IPS-NIHi11 (cell line): ENCODE measurements at regions not wholly inside any gene's neighbourhood (a gene's known extent, or its start where the extent isn't known, plus 50 kb on each side); places are given as distances from the start of the nearest gene placed in this dataset.

Experiments used
- DNase-seq: peaks from one replicate; pipeline ENCODE4 v3.0.0; 2012; ENCODE audit warnings: mixed read lengths, low spot score

DNA sequence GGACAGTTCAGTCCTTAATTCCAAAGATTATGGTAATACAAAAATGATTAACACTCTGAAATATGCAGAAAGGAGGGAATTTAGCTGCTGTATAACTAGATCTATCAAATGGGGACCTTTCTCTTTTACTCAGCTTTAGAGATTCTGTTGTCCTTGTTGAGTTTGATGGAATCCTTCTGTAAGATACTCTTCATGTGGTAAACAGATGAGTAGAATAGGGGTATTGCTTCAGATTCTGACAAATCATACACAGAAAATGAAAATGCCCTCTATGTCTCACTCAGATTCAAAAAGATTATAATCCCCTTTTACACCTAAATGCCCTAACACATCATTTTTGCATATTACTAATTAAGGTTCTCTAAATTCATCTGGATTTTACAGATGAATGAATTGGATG, 50.7 kb downstream of the ARHGAP35 start:
- no peak for DNase-seq

DNA sequence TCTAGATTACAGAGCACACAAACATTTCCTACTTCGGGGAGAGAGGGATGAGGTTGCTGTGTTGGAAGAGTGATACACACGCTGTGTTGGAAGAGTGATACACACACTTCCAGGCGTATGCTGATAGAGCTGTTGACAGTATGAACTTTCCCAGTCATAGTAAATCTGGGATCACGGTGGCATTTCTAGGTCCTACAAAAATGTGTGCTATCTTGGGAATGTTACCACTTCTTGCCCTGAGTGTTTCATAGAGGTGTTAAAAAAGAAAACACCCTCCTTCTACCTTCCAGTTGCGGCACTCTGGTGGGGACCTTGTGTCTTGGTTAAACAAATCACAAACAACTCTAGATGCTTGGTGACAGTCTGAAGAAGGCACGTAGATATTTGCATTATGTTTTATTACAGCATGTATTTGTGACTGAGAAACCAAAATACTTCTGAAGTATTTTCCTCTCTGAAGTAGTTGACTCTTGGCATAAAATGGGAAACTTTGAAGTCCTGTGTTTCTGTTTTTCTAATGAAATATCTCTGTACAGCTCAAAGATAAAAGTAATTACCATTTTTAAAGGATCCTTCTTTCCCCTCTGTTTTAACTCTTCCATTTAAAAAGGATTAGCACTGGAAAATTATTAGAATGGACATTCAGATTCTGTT, 52.5 kb downstream of the ARHGAP35 start:
- no peak for DNase-seq

DNA sequence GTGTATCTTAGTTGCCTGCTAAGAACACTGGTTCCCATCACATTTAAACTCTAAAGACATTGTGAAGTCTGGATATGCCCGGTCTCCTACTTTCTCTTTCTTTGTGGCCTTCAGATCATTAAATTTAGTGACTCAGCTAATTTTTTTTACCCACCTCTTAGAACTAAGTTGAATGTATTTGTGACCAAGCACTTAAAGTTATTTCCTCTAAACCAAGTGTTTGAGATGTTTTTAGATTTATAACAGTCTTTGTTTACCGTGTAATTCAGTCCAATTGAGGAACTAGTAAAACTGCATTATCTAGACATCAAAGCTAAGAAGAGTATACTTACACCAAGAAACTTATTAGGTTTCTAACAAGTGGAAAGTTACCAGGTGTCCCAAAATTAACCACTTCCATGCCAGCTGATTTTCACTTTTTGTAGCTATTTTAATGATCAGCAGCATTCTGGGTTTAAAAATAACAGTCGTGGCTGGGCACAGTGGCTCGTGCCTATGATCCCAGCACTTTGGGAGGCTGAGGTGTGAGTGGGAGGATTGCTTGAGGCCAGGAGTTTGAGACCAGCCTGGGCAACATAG, 53.1 kb downstream of the ARHGAP35 start:
- DNase-seq, result no peak

DNA sequence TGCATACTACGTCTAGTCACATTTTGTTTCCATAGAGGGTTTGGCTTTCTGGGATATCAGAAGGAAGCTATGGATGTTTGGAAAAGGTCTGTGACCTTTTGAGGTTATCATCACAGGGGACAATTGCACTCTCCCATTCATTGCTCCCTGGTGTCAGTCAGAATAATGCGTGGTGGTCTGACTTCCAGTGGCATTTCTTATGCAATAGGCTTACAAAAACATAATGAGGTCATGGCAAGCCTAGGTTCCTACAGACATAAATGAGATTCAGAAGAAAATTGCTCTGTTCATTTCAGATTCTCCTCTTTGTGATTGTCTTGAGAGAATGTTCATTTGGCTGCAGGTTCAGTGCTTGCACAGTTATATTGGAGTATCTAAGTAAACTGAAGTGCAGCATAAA, 54.6 kb downstream of the ARHGAP35 start:
- no peak for DNase-seq

DNA sequence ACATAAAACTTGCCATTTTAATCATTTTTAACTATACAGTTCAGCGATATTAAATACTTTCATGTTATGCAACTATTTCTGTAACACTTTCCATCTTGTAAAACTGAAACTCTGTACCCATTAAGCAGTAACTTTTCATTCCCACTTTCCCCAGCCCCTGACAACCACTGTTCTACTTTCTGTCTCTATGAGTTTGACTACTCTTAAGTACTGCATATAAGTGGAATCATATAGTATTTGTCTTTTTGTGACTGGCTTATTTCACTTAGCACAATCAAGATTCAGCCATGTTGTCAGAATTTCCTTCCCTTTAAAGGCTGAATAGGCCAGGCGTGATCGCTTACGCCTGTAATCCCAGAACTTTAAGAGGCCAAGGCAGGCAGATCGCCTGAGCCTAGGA, 56.2 kb downstream of the ARHGAP35 start:
- DNase-seq, result no peak

DNA sequence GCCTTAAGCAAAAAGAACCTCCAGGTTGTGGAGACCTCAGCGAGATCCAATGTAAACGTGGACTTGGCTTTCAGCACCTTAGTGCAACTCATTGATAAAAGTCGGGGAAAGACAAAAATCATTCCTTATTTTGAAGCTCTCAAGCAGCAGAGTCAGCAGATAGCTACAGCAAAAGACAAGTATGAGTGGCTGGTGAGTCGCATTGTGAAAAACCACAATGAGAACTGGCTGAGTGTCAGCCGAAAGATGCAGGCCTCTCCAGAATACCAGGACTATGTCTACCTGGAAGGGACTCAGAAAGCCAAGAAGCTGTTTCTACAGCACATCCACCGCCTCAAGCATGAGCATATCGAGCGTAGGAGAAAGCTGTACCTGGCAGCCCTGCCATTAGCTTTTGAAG, 58.5 kb downstream of the ARHGAP35 start:
- DNase-seq, result no peak

DNA sequence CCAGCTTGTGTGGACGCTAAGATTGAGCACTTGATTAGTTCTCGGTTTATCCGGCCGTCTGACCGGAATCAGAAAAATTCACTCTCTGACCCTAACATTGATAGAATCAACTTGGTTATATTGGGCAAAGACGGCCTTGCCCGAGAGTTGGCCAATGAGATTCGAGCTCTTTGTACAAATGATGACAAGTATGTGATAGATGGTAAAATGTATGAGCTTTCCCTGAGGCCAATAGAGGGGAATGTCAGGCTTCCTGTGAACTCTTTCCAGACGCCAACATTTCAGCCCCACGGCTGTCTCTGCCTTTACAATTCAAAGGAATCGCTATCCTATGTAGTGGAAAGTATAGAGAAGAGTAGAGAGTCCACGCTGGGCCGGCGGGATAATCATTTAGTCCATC, 59.6 kb downstream of the ARHGAP35 start:
- DNase-seq, result no peak

DNA sequence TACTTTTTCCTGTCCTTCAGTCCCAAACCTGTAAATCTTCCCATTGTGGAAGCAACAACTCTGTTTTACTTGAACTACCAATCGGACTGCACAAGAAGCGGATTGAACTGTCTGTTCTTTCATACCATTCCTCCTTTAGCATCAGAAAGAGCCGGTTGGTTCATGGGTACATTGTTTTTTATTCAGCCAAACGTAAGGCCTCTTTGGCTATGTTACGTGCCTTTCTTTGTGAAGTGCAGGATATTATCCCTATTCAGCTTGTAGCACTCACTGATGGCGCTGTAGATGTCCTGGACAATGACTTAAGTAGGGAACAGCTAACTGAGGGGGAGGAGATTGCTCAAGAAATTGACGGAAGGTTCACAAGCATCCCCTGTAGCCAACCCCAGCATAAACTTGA, 60.3 kb downstream of the ARHGAP35 start:
- DNase-seq, result no peak

DNA sequence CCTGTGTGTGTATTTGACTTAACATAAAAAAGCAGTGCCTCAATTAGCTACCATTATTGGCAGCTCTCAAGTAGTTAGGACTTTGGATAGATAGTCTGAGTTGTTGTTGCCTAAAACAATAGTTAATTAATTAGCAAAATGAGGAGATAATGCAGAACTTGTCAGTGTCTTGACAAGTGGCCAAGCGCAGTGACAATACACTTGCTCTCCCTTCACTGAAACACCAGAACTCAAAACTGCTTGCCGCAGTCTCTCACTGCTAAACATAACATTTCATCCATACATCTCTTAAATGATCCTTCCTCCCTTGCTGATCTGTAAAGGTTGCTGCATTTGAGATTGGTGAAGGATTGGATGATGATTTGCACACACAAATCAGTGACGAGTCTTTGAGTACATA, 61.7 kb downstream of the ARHGAP35 start:
- DNase-seq, result no peak

DNA sequence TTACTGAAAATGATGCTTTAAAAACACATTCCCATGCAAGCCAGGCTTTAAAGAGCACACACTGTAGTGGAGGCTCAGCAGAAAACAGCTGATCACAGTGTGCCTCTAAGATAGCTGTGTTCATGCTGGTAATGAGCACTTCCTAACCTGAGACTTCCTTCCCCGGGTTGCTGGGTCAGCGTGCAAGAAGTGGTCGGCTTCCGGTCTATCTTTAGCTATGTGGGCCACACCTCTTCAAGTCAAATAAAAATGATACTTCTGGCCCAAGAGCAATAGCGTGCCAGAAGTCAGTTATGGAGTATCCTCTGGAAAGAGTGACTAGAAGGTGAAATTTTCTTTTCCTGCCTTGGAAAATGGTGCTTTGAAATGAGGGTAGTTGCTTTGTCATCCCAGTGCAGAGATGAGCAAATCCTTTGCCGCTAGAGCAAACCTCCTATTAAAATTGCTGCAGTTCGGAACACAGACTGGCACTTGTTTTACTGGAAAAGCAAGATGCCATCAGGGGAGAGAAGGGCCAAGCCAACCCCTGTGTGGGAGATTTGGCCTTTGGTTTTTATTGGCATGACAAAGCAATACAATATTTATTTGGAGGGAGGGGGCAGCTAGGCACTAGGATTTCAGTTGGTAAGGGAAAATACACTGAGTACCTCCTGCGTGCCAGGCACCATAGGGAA, 64.2 kb downstream of the ARHGAP35 start:
- no peak for DNase-seq

DNA sequence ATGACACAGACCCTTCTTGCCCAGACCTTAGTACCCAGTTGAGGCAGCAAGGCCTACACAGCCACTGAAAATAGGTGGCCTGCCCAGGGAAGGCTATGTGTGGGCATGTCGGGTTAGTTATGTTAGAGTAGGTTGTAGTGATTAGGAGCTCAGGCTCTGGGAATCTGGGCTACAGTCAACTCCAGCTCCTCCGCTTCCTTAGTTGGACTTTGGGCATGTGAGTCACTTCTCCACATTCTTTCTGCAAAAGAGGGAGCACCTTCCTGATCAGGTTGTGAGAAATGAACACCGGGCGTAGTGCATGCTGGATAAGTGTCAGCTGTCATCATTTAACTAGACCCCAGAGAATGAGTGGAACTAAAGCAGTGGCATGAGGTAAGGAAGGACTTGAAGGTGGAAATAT, 64.8 kb downstream of the ARHGAP35 start:
- no peak for DNase-seq

DNA sequence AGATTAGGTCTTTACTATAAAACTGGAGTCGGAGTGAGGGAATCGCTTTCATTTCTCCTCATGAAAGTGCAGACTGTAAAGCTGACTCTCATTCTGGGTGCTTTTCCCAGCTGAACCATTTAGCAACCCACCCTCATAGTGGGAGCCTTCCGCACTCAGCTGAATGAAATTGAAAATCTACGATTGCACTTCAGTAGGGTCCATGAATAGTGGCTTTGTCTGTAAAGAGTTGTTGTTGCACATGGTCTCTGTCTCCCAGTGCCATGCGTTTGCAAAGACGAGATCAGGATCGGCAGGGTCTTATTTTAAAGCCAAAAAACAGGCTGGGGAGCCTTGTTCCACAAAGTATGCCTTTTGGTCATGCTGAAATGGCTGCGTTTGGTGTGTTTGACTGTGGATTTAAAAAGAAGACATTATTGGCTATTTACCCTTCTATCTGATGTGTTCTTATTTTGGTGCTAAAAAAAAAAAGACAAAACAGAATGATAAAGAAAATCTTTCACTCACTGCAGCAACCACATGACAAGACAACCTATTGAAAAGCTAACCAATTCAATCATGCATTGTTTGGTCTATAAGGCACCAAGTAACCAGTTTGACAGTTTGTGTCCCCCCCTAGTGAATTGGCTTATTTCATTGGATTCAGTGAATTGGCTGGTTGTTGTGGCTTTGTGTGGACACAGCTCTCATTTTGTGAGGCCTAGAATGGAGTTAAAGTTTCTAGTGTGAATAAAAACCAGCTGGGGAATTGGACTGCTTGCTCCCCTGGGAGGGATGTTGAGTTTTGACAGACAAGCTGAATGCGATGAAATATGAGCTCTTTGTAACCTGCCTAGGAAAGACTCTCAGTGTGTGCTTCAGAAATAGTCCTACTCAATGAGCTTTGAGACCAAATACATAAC, 65.6 kb downstream of the ARHGAP35 start:
- DNase-seq, result no peak

DNA sequence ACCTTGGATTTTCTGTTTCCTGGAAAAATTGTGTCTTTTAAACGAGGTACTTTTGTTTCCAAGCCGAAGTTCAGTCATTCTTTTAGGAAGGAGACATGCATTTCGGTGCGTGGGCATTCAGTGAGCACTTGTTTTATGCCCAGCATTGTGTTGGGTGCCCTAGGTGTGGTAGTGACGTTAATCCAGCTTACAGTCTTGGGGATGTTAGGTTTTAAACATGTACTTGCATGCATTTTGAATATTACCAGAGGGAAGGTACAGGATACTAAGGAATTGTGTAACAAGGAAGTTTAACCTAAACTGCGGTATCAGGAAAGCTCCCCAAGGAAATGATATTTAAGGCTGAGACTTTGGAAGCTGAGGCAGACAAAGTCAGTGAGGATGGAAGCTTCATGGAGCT, 66.3 kb downstream of the ARHGAP35 start:
- DNase-seq, result no peak

DNA sequence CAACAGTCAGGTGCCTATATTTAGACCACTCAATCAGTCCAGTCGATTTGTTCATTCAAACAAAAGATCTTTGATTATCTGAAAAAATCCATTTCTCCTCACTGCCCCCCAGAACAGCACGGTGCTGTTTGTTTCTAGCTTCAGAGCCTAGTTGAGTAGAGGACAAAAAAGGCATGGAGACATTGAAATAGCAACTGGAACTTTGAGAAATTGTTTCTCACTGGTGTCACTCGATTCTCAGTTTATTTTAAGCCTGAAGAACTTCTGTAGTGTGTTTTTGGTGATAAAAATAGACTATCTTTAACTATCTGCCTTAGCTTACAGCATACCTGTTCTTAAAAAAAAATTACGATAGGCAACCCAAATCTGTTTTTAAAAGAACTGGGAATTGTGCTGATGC, 67.1 kb downstream of the ARHGAP35 start:
- no peak for DNase-seq

DNA sequence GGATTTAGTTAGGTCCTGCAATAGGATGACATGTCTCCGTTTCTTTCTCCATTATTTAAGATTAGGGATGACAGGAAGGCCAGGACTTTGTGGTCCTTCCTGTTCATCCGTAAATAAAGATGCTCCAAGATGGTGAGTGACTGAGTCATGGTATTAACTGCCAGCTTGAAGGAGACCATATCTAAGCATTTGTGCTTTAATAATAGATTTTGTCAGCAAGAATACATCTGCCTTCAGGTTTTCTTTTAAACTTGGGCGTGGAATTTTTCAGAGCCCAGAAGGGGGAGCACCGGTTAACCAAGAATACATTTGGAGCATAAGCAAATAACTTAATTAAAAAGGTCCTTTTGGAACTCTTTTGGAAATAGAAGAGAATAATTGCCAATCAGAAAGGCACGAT, 68.2 kb downstream of the ARHGAP35 start:
- DNase-seq, result no peak

DNA sequence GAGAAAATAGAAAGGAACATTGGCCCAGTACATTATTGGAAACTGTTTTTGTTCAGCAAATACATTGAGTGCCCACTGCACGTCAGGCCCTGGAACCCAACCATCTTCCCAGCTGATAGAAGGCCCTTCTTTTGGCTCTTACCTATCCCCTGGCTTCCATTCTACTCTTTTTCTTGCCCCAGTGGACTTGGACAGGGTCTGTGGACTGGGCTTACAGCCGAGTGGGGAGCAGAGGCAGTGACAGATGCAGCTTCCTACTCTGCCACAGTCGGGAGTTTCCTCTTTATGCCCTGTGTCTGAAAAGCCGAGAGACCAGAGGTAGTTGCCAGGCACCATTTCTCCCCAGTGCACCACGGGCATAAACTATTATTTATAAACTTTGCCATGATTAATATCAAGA, 70.4 kb downstream of the ARHGAP35 start:
- no peak for DNase-seq

DNA sequence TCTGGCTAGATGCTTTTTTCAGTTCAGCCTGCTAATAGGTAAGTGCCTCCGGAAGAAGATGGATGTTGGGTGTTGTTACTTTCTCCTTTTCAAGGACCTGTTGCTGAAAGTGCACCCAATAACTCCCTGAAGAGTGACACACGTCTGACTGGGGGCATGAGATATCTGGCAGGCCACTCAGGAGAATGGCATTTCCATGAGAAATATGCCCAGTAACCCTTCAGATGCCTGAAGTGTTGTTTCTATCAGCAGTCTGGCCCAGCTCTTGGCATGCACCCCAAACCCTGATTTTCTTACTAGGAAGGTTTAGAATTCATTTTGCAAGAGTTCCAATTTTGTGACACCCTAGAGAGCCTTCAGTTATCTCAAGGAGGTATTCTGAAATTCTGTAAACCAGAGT, 71.5 kb downstream of the ARHGAP35 start:
- no peak for DNase-seq

DNA sequence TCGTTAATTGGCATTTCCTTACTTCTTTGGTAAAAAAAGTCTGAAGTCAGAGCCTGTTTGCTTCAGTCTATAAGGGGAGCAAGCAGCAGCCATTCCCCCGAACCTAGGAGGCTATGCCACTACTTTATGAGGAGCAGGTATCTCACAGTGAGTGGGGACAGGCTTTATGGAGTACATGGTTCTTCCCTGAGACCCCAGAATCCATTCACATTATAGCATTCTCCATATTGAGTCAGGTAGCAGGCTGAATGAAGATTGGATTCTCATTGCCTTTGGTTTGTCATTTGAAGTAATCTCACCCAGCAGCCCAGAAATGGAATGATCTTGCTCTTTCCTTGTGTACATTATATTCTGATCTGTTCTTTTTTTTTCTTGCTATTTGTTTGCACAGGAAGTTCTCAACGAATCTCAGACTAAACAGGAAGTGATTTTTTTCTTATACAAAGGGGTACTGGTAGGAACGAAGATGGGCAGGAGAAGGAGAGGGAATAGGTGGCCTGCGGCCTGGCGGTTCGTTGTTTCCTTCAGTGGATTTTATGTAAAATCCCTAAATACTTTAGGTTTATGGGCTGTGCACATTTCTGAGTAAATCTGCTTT, 74.4 kb downstream of the ARHGAP35 start:
- DNase-seq, result no peak

DNA sequence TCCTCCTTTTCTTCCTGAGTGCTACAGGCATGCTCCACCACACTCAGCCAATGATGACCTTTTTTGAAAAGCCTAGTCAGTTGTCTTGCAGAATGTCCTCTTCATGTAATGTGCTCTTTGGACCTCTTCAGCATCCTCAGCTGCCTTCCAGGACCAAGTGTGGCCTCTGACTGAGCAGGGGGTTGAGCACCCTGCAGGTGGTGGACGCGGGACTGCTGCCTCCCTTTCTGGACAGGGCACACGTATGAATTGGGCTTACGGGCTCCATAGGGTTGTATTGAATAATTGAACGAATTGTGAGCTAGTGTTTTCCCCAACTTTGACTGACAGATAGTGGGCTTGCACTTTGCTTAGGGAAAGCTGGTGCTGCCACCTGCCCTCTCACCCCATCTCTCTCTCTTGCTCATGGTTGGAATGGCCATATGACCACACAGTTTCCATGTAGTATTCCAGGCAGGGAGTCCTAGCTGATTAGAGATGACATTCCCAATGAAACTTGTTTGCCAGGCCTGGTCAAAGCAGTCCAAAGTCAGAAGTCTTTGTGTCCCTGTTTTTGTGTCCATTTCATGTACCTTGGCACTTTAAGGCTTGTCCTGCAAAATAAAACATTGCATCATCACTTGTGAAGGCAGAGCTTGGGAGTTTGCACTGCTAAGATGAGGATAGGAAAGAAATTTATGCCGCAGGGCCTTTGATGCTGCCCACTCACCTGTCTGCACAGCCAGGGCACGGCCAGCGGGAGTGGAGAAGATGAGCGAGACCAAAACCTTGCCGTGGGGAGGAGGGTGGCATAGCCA, 76.3 kb upstream of the NPAS1 start:
- DNase-seq, result no peak

DNA sequence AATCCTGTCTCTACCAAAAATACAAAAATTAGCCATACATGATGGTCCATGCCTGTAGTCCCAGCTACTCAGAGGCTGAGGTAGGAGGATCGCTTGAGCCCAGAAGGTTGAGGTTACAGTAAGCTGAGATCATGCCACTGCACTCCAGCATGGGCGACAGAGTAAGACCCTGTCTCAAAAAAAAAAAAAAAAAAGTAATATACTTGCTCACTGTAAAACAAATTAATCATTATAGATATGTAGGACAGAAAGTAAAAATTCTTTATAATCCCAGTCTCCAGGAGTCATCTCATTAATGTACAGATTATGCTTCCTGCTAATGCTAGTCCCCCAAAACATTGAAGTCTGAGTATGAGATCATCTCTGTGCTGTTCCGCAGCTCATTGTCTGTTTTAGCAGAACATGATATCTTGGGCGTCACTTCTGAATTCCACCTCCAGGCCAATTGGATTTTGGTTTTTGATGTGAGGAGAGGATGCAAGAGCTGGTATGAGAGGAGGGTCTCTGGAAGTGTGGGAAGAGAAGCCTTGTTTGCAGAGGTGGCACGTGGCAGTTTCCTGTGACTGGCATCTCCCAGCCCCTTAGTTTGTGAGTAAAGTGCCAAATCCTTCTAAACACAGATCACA, 75.4 kb upstream of the NPAS1 start:
- DNase-seq, result no peak
